Limb (tissue), 2 donors: ENCODE measurements at regions not wholly inside any gene's neighbourhood (a gene's known extent, or its start where the extent isn't known, plus 50 kb on each side); places are given as distances from the start of the nearest gene placed in this dataset.
"Not testable (repeated sequence)": the region's sequence is repeated elsewhere in the genome, so short reads cannot be mapped to it uniquely, and the experiment has no call there.

ENCODE experiments used
- DNase-seq, 2 donors: peaks; one replicate each; pipeline ENCODE4 v3.0.0-alpha.2; 2016; ENCODE audit errors: extremely low spot score in 2 of 2

DNA sequence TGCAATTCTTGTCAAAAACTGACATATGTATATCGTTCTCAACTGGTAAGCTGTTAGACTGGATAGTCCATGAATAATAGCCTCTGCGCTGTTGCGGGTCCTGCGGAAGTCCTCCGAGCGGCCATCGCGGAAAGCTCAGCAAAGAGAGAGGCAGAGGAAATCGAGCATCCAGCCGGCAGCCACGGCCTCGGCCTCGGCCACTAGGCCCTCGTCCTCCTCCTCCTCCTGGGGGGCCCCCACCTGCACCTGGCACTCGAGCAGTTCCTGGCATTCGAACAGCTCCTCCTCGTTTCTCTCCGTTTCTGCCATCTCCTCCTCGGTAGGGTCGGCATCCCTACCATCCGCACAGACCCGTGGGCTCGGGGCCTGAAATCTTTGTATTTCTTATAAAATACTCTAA lies 111.2 kb upstream of the CYLC1 start:
- DNase-seq = not testable (repeated sequence)

DNA sequence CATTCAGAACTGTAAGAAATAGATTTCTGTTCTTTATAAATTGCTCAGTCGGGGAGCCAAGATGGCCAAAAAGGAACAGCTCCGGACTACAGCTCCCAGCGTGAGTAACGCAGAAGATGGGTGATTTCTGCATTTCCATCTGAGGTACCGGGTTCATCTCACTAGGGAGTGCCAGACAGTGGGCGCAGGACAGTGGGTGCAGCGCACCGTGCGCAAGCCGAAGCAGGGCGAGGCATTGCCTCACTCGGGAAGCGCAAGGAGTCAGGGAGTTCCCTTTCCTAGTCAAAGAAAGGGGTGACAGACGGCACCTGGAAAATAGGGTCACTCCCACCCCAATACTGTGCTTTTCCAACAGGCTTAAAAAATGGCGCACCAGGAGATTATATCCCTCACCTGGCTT lies 110.5 kb upstream of the CYLC1 start:
- not testable (repeated sequence) for DNase-seq

DNA sequence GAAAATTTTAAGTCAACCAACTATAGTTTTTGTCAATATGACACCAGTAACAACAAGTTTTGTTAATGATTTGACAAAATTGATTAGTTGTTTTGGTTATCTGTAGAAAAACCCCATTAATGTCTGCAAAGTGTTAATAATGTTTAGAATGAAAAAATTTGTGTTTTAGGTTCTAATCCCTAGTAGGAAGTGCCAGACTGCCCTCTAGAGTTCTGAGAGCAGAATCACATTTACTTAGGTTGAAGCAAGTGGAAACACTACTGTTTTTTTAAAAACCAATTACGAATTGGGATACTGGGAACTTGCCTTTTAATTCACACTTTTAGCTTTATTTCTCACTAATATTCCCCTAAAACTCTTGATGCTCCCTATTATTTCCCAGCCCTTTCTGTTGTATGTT lies 101.1 kb upstream of the CYLC1 start:
- DNase-seq = peak in 1 of 2 donors; percentile 0

DNA sequence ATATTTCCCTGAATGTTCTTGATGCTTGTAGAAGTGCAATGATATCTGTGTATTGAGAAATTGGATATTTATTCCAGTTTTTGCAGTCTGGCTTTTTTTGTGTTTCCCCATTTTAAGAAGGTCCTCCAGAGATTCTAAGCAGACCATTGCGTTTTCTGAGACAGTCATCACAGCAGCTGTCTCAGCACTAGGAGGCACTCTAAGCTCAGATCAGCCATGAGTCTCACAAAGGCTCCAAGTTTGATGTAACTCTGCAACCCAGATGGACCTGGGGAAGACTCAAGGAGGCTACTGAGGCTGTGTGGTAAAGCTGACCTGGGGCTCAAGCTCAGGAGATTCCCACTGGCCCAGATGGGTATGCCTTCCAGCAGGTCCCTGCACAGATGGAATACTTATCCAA lies 89.3 kb upstream of the CYLC1 start:
- DNase-seq = no peak
